RWPE2 (cell line): ENCODE measurements at regions not wholly inside any gene's neighbourhood (a gene's known extent, or its start where the extent isn't known, plus 50 kb on each side); places are given as distances from the start of the nearest gene placed in this dataset.
"Not testable (repeated sequence)": the region's sequence is repeated elsewhere in the genome, so short reads cannot be mapped to it uniquely, and the experiment has no call there.

ENCODE experiments used
- ATAC-seq: fragments of 200-7000 bp; cut with Tn5 transposase; 3 replicates; pipeline ENCODE4 v1.9.1; 2021; ENCODE audit warnings: low read depth
- DNase-seq: peaks from one replicate; pipeline ENCODE4 v3.0.0-alpha.2; 2020; ENCODE audit warnings: low spot score
- H3K27ac ChIP-seq: fragments of 450-650 bp; 2 replicates; pipeline ENCODE4 v1.5.1; 2017; ENCODE audit warnings: mild to moderate bottlenecking; ENCODE audit not compliant: poor library complexity, severe bottlenecking
- H3K27me3 ChIP-seq: fragments of 250-450 bp; sonication (Bioruptor Pico); 2 replicates; pipeline ENCODE4 v1.5.1; 2021; ENCODE audit warnings: mild to moderate bottlenecking, moderate library complexity; ENCODE audit not compliant: insufficient read depth, poor library complexity, severe bottlenecking
- H3K36me3 ChIP-seq: fragments of 250-450 bp; sonication (Bioruptor Pico); 2 replicates; pipeline ENCODE4 v1.5.1; 2020; ENCODE audit warnings: low read depth, mild to moderate bottlenecking, moderate library complexity
- H3K4me1 ChIP-seq: fragments of 250-450 bp; sonication (Bioruptor Pico); 2 replicates; pipeline ENCODE4 v1.5.1; 2021; ENCODE audit warnings: mild to moderate bottlenecking, moderate library complexity; ENCODE audit not compliant: insufficient read depth, poor library complexity, severe bottlenecking
- H3K4me3 ChIP-seq: fragments of 250-450 bp; sonication (Bioruptor Pico); 2 replicates; pipeline ENCODE4 v1.5.1; 2021; ENCODE audit warnings: mild to moderate bottlenecking, moderate library complexity; ENCODE audit not compliant: severe bottlenecking
- H3K9me3 ChIP-seq: fragments of 250-450 bp; sonication (Bioruptor Pico); 2 replicates; pipeline ENCODE4 v1.5.1; 2021; ENCODE audit warnings: mild to moderate bottlenecking, moderate library complexity; ENCODE audit not compliant: severe bottlenecking
- TF ChIP-seq, protein P1 (sequence below): fragments of 450-650 bp; IDR thresholded peaks from one replicate; pipeline ENCODE4 v1.5.1; 2017; ENCODE audit warnings: mild to moderate bottlenecking, moderate library complexity; ENCODE audit not compliant: poor library complexity, severe bottlenecking

DNA sequence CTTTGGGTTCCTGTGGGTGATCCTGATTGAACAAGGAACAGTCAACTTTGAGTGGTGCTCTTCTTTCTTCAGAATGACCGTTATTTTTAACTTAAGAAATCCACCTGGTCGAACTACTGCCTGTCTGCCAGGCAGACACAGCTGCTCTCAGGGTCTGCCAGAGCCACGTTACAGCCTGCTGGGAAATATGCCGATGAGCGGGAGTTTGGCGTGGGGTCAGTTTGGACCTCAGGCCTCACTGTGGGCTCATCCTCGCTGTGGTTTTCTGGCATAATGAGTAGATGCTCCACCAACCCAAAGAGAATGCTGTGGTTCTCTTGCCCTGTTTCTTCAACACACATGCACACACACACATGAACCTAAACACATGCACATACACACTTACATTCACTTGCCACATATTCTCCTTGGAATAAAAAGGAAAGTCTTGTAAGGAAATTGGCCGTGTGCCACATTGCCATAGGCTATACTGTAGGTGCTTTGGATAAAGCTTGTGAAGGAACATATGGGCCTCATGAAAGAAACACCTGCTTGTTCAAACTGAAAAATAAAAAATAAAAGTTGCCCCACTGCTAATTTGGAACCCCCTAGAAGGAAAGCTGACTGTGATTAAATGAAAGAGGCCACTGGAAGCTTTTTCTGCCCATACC is 598.7 kb upstream of the KLF12 start:
- no peak for ATAC-seq
- no peaks in the 10 kb centered on the region for H3K9me3 ChIP-seq
- no peaks in the 10 kb centered on the region for H3K36me3 ChIP-seq
- DNase-seq = no peak
- no peaks in the 10 kb centered on the region for H3K4me1 ChIP-seq
- no peak overlapping the region for H3K4me3 ChIP-seq
- no peaks in the 10 kb centered on the region for H3K27me3 ChIP-seq
- TF ChIP-seq, protein P1, sequence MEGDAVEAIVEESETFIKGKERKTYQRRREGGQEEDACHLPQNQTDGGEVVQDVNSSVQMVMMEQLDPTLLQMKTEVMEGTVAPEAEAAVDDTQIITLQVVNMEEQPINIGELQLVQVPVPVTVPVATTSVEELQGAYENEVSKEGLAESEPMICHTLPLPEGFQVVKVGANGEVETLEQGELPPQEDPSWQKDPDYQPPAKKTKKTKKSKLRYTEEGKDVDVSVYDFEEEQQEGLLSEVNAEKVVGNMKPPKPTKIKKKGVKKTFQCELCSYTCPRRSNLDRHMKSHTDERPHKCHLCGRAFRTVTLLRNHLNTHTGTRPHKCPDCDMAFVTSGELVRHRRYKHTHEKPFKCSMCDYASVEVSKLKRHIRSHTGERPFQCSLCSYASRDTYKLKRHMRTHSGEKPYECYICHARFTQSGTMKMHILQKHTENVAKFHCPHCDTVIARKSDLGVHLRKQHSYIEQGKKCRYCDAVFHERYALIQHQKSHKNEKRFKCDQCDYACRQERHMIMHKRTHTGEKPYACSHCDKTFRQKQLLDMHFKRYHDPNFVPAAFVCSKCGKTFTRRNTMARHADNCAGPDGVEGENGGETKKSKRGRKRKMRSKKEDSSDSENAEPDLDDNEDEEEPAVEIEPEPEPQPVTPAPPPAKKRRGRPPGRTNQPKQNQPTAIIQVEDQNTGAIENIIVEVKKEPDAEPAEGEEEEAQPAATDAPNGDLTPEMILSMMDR = no peak
- H3K27ac ChIP-seq = no peak overlapping the region

DNA sequence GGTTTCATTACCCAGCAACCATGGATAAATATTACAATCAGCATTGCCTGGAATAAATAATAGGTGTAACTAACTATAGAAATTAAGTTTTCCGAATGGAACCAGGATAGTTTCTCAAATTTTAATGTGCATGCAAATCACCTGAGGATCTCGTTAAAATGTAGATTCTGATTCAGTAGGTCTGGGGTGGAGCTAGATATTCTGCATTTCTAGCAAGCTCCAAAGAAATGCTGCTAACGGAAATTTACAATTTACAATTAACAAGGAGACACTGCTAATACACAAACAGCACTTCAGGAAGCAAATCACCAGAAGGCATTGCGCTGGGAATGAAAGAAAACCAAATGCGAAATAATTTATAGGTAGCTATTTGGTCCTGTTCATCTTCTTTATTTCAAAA is 597.5 kb upstream of the KLF12 start:
- Histone ChIP-seq H3K27ac (no peak overlapping the region), H3K36me3 (no peaks in the 10 kb centered on the region), H3K4me1 (no peaks in the 10 kb centered on the region), H3K27me3 (no peaks in the 10 kb centered on the region), H3K4me3 (no peak overlapping the region), H3K9me3 (no peaks in the 10 kb centered on the region)
- ATAC-seq = no peak
- DNase-seq = no peak
- TF ChIP-seq, protein P1 = no peak

DNA sequence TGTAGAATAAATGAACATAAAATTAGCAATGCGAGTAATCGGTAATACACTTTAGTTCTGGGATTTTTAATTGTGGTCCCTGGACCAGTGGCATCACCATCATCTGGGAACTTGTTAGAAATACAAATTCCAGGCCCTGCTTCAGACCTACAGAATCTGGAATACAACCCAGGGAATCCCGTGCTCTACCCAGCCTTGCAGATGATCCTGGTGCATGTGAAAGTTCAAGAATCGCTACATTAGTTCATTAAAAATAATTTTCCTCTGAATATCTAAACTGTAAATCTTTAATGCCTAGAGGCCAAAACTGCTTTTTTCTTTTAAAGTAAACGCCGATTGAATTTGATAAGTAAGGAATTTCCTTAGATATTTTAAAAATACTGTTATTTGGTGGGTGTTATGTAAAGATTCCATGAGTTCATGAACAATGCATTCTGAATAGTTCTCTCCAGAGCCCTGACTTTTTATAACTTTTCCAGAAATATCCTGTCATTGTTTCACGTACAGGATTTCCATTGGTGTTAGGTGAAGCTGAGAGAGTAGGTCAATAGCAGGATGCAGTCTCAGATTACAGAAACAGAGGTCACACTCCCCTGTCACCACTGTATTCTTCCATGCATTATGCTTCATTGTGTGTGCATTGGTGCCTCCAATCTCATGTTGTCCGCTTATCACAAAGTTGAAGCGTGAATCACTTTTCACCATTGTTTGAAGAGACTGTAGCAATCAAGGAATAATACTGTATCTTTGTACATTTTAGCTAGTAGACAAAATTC is 596.5 kb upstream of the KLF12 start:
- Histone ChIP-seq H3K4me1 (no peaks in the 10 kb centered on the region), H3K4me3 (no peak overlapping the region), H3K36me3 (no peaks in the 10 kb centered on the region), H3K27ac (no peak overlapping the region), H3K9me3 (no peaks in the 10 kb centered on the region), H3K27me3 (no peaks in the 10 kb centered on the region)
- ATAC-seq = no peak
- no peak for DNase-seq
- TF ChIP-seq, protein P1 = no peak

DNA sequence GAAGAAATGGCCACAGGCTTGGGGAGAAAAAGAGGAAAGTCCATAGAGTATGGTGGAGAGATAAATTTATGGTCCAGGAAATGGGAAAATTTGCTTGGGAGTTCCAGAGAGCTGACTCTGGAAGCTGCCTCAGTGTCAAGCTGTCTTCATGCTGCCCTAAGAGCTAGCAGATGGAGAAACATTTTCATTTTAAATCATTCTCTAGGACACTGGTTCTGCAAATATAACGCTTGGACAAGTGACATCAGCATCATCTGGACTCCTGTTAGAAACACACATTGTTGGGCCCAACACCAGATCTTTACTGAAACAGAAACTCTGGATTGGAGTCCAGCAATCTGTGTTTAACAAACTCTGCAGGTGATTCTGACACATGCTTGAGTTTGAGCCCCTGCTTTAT is 592.0 kb upstream of the KLF12 start:
- ATAC-seq (no peak), DNase-seq (no peak)
- TF ChIP-seq, protein P1 = no peak
- H3K4me3 ChIP-seq = no peak overlapping the region
- no peaks in the 10 kb centered on the region for H3K4me1 ChIP-seq
- no peaks in the 10 kb centered on the region for H3K27me3 ChIP-seq
- no peaks in the 10 kb centered on the region for H3K36me3 ChIP-seq
- H3K27ac ChIP-seq = no peak overlapping the region
- H3K9me3 ChIP-seq = no peaks in the 10 kb centered on the region

DNA sequence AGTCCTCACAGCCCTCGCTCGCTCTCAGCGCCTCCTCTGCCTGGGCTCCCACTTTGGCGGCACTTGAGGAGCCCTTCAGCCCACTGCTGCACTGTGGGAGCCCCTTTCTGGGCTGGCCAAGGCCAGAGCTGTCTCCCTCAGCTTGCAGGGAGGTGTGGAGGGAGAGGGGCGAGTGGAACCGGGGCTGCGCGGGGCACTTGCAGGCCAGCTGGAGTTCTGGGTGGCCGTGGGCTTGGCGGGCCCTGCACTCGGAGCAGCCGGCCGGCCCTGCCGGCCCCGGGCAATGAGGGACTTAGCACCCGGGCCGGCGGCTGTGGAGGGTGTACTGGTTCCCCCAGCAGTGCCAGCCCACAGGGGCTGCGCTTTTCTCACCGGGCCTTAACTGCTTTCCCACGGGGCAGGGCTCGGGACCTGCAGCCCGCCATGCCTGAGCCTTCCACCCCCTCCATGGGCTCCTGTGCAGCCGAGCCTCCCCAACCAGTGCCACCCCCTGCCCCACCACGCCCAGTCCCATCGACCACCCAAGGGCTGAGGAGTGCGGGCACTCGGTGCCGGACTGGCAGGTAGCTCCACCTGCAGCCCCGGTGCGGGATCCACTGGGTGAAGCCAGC is 584.1 kb upstream of the KLF12 start:
- not testable (repeated sequence) for H3K27ac ChIP-seq, ATAC-seq, H3K27me3 ChIP-seq, H3K4me3 ChIP-seq, H3K9me3 ChIP-seq, H3K4me1 ChIP-seq, DNase-seq, H3K36me3 ChIP-seq
